ENCODE measurements at regions not wholly inside any gene's neighbourhood (a gene's known extent, or its start where the extent isn't known, plus 50 kb on each side); places are given as distances from the start of the nearest gene placed in this dataset.

DNA sequence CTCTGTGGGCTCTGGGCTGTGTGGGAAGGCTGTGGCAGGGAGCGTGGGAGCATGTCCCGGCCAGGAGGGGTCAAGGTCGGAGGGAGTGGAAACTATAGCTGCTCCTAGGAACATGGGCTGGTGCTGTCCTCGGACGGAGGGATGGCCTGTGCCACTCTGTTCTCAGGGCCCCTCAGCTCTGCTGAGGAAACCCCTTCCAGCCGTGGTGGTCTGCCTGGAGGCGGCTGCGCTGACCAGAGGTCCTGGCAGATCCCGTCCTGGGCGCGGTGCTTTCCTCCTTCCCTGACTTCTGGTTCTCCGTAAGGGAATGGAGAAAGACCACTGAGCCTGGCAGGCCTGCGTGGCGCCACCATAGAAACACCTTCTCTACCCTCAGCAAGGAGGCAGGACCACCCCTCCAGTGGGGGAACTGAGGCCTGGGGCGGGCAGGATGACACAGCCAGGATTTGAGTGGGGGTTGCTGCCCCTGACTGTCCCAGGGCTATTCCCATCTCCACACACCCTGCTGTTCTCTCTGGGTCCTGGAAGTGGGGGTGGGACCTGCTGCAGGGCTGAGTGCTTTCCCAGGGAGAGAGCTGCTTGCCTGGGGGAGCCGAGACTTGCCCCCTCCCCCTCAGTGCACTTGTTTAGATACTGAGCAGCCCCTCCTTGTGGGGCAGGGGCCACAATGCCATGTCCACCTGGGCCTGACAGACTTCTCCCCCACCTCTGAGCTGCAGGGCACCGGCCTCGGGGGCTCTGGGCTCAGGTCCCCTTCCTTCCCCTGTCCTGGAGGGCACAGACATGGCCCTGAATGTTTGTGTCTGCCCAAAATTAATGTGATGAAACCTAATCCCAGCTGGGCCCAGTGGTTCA is 301.0 kb upstream of the HS6ST1 start:
- TF ChIP-seq TAF1 (IDR thresholded peaks at IDR 0.05; ENCODE audit: low read depth, low read length) = no peak
- no peak for TF ChIP-seq SPI1 (IDR thresholded peaks at IDR 0.05; ENCODE audit: low read depth, low read length)
- TF ChIP-seq POLR2A (IDR thresholded peaks at IDR 0.05; ENCODE audit: low read depth, low read length) = no peak
